ENCODE measurements at regions not wholly inside any gene's neighbourhood (a gene's known extent, or its start where the extent isn't known, plus 50 kb on each side); places are given as distances from the start of the nearest gene placed in this dataset.
"Not testable (repeated sequence)": the region's sequence is repeated elsewhere in the genome, so short reads cannot be mapped to it uniquely, and the experiment has no call there.

DNA sequence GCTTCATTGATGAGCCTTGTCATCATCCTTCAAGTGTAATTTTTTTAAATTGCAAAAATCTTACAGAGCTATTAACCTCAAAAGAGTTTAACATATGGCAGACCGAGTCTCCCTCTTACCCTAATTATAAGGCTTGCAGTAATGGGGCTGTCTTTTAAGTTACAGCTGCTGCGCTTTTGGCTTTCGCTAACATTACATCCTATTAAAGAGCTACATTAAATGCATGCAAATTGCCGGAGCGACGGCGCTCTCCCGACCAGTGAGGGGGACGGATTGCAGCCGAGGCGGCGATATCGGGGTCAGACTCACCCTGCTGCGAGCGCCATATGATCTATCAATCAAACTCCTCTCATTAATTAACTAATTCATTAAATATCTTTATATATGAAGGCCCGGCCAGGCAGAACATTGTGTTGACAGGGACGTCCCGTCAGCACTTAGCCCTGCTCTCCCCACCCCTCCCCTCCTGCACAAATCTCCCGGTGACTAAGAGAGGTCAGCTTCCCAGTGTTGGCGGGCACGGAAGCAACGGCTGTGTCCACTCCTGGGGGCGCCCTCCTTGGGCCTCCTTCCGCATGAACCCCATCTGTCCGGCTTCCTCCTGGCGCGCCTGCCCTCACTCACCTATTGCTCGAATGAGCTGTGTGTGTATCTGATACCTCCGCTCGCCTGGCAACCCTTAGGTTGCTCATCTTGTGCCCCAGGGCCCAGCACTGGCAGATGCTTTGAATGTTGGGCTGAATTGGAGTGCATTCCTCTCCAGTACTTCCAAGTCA is 156.0 kb upstream of the CADM1 start:
- DNase-seq (ENCODE audit: low read depth): no peak

DNA sequence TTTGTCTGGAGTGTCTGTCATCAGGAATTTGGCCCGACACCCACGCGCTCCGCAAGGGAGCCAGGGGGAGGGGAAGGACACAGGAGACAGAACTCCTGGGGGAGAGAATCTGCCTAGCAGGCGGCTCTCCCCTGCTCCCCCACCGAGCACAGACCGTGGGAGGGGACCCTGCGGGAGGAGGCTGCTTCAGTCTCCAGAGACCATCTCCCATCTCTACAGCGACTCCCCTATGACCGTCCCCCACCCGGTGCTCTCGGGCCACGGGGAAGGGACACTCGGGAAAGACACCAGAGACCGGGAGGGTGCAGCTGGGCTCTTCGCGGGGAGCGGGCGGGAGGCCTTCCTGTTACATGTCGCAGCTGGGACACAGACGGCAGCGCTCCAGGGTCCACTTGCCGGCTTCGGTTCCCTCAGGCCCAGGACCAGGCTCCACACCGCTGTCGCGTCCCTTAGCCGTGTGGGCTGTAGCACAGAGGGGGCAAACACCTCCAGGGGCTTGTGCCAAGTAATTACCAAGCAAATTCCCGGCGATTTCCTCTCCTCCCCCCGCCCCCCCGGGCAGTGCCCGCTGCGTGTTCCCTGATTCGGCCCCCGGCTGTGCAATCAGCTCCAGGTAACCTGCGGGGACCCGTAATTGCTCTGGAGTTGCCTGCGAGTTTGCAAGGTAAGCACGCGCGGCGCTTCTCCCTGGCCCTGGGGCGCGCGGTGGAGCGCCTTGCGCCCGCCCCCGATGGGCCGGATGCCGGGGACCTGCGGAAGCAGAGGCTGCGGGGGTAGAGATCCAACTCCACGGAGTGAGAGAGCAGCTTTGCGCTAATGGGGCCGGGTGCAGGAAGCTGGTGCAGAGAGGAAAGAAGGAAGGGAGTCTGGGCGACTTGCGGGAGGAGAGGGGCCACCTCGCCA is 155.1 kb upstream of the CADM1 start:
- no peak for DNase-seq (ENCODE audit: low read depth)
- H3K4me3 ChIP-seq (ENCODE audit: low read depth, low read length): peak overlapping the region; percentile 37

More for the DNA sequence above, 156.0 kb upstream of the CADM1 start:
- H3K4me3 ChIP-seq (ENCODE audit: low read depth, low read length): peak overlapping the region; percentile 37

DNA sequence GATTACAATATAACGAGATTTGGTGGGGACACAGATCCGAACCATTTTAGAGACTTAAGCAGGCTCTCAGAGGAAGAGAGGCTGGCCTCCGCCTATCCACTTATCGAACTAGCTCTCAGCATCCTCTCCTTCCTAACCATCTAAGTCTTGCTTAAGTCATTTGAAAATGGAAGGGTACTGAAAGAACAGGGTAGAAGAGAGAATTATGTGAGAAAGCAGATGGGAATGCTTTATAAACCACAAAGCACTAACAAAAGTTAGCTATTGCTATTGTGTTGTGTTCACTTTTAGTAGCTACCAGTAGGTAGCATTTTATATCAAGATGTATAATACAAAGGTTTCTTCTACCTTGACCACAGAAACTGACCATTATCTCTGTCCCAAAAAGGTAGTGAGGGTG is 153.4 kb upstream of the CADM1 start:
- DNase-seq (ENCODE audit: low read depth): no peak
- H3K4me3 ChIP-seq (ENCODE audit: low read depth, low read length): no peak overlapping the region

DNA sequence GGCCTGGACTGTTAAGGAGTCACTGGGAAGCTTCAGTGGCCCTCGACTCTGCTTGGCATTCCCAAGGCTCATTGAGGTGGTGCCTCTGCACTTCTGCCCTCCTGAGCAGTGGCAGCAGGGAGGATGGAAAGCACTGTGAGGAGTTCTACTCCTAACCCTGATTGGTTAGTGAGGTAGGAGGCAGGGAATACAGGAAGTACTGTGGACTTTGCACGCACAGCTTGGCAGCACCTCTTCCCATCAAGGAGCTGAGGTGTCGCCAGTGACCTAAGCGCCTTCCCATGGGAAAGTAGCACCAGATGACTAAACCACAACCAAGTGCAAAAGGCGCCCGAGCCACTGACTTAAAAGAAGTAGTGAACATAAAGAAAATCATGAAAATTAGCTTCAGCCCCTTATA is 152.5 kb upstream of the CADM1 start:
- H3K4me3 ChIP-seq (ENCODE audit: low read depth, low read length): no peak overlapping the region
- no peak for DNase-seq (ENCODE audit: low read depth)

DNA sequence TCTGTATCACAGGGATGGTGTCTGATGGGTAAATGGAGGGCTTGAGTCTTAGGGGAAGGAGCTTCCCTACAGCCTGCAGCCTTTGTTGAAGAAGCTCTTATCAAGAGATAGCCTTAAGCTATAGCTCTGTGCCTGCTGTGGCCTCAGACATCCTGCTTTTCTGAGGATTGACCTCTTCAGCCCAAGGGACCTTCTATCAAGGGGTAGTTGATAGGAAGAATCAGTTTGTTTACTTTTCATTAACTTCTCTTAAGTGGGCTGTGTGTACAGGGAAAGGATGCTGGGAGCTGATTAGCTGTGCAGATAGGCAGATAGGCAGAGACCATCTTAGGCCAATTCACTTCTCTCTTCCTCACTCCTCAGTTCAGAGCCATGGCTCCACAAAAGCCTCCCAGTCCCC is 151.8 kb upstream of the CADM1 start:
- DNase-seq (ENCODE audit: low read depth): no peak
- no peak overlapping the region for H3K4me3 ChIP-seq (ENCODE audit: low read depth, low read length)

DNA sequence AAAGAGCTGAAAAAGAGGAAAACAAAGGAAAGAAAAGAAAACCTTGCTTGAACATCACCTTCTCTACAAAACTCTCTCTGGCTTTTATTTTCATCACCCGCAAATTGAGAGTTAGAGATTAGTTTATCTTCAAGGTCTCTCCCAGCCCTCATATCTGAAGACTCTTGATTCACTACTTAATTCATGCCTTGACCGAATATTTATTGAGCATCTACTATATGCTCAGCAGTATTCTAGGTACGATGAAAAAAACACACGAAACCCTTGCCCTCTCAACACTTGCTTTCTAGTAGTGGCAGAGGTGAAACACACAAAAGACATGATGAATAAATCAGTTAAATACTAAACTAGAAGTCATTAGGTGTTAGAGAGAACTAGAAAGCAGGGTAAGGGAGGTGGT is 150.6 kb upstream of the CADM1 start:
- H3K4me3 ChIP-seq (ENCODE audit: low read depth, low read length): no peak overlapping the region
- no peak for DNase-seq (ENCODE audit: low read depth)

DNA sequence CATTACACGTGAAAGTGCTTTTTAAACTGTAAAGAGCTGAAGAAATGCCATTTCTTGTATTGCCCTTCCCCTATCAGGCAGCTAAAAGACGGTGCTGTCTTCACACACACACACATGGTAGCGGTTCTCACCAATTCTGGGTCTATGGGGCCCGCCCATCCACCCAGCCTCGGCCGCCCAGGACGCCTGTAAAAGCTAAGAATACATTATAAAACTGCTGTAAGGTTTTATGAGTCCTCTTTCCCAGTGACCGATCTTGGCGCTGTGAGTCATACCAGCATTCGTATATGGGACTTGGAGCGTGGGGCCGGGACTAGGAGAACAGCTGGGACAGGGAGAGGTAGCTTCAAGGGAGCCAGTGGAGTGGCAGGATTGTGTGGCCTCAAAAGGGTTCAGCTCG is 149.7 kb upstream of the CADM1 start:
- DNase-seq (ENCODE audit: low read depth): no peak
- H3K4me3 ChIP-seq (ENCODE audit: low read depth, low read length): no peak overlapping the region

DNA sequence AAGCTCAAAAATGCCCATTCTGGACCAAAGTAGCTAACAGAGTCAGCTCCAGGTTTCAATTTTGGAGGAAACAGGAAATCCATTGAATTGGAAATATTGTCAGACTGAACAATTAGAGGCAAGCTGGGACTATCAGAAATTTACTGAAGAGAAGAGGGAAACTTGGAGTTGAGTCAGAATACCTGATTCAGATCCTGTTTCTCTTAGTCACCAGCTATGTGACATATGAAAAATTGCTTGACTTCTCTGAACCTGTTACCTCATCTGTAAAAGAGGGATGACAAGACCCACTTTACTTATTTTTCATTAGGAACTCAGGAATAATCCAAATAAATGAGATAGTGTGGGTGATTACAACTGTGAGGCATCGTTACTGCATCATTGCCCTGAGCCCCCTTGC is 148.9 kb upstream of the CADM1 start:
- H3K4me3 ChIP-seq (ENCODE audit: low read depth, low read length): no peak overlapping the region
- DNase-seq (ENCODE audit: low read depth): no peak

DNA sequence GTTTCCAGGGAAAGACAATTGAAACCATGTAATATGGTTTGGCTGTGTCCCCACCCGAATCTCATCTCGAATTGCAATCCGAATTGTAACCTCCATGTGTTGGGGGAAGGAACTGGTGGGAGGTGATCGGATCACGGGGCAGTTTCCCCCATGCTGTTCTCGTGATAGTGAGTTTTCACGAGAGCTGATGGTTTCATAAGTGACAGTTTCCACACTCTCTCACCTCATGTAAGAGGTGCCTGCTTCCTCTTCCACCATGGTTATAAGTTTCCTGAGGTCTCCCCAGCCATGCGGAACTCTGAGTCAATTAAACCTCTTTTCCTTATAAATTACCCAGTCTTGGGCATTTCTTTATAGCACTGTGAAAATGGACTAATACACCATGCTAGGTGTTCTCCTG is 148.3 kb upstream of the CADM1 start:
- no peak overlapping the region for H3K4me3 ChIP-seq (ENCODE audit: low read depth, low read length)
- DNase-seq (ENCODE audit: low read depth): no peak

DNA sequence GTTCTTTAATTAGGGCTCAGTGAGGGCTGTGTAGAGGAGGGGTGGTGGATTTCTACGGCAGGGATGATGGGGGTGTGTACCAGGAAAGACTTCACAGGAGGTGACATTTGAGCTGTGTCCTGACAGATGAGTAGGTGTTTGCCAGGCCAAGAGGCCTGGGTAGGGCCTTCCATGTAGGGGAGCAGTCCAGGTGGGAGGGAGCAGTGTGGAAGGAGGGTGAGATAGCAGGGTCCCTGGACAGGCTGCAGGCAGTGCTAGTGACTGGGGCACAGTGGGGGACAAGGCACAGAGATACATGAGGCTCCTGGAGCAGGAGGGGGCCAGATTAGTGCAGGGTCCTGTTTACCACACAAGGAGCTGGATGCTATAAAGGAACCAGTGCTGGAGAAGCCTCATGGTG is 147.9 kb upstream of the CADM1 start:
- no peak overlapping the region for H3K4me3 ChIP-seq (ENCODE audit: low read depth, low read length)
- DNase-seq (ENCODE audit: low read depth): no peak

DNA sequence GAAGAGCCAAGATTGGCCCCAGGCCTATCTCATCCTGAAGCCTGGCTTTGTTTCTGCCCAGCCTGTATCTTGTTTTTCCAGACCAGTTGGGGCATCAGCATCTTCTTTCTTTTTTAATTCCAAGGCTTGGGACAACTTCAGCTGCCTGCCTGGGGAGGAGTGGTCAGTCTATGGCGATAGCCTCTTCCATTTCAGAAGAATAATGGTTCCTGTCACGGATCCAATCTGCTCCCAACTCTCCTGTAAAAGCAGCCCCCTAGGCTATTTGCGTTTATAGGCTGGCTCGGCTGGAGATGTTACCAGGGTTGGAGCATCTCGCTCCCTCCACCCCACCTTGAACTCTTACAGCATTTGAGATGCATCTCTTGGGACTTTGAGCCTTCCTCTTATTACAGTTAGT is 145.2 kb upstream of the CADM1 start:
- no peak overlapping the region for H3K4me3 ChIP-seq (ENCODE audit: low read depth, low read length)
- no peak for DNase-seq (ENCODE audit: low read depth)

DNA sequence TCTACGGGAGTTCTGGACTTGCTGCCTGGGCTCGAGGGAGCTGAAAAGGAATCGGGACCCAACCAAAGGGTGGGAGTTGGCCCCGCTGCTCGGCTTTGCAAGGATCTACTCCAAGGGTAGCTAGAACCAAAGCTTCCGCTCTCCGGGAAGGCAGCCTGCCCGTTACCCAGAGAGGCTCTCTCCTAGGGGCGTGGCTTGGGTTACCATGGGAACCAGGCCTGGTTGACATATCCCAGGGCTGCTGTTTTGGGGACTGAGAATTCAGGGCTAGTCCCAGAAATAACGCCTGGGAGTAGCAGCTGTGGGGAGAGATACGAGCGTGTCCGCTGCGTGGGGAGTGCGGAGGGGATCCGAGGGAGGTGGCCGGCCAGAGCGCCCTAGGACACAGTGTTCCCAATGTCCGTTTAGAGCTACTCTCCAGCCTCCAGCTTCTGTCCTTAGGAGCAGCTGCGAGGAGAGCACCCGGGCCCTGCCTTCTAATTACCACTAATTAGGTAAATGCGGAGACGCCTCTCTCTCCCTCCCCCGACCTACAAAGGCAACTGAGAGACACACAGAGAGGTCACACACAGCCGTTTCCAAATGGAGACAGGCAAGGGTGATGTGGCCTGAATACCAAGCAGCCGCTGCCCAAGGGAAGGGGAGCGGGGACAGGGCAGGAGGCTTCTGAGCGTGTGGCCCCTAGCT is 141.6 kb upstream of the CADM1 start:
- DNase-seq (ENCODE audit: low read depth): no peak
- no peak overlapping the region for H3K4me3 ChIP-seq (ENCODE audit: low read depth, low read length)

DNA sequence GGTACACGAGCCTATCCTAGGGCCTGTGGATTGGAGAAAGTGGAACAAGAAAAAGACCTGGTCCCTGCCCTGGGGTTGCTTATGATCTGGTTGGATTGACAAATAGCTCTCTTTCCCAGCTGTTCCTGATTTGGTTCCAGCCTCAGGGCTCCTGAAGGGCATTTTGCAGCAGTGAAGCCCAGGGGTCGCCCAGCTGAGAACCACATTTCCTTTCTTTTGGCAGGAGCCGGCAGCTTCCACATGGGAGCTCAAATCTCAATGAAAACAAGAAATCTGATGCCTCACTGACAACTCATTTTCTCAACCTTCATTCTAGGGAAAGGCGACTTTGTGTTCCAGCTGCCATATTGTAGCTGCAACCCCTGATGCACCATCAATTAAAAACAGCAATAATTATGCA is 140.6 kb upstream of the CADM1 start:
- no peak overlapping the region for H3K4me3 ChIP-seq (ENCODE audit: low read depth, low read length)
- no peak for DNase-seq (ENCODE audit: low read depth)

DNA sequence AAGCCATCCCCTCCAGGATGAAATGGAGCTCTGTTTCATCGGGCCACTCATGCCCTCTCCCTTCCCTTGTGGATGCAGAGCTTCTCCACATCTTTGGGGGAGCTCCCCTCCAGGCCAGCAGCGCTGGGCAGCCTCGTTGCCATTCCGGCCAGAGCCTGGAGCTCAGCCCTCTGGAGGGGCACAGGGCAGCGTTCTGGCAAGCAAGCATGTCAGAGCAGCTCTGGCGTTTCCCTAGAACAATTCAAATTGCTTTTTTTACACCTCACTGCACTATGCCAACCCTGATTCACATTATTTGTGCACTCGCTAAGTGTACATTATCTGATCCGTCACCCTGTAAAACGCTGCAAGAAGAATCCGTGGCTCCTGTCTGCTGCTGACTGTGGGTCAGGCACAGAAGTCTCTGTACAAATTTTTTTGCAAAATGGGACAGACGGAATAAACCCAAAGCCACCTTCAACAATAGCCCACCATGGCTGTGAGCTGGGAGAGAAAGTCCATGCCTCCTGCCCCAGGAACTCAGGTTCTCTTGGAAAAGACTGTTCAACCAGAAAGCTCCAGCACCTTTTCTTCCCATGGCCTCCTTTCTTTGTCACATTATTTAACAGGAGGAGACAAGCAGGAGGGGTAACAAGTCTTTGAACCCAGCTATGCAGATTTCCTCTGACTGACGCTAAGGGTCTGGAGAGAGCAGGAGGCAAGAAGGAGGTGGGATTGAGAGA is 139.5 kb upstream of the CADM1 start:
- no peak for DNase-seq (ENCODE audit: low read depth)
- H3K4me3 ChIP-seq (ENCODE audit: low read depth, low read length): no peak overlapping the region

DNA sequence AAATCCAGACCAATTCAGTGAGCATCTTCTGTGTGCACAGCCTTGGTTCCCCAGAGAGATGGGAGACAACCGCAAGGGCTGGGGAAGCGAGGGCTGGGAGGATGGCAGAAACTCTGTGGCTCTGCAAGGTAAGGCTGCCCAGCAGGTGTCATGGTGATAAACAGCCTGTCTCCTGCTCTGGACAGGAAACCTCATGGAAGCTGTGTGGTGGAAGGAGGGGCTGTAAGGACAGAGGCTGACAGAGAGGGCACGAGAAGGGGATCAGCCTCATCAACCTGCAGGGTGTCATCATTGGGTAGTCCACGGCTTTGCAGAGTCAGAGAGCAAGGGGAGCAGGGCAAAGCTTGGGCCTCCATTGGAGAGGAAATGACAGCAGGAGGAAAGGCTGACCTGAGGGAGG is 138.4 kb upstream of the CADM1 start:
- DNase-seq (ENCODE audit: low read depth): no peak
- H3K4me3 ChIP-seq (ENCODE audit: low read depth, low read length): no peak overlapping the region

DNA sequence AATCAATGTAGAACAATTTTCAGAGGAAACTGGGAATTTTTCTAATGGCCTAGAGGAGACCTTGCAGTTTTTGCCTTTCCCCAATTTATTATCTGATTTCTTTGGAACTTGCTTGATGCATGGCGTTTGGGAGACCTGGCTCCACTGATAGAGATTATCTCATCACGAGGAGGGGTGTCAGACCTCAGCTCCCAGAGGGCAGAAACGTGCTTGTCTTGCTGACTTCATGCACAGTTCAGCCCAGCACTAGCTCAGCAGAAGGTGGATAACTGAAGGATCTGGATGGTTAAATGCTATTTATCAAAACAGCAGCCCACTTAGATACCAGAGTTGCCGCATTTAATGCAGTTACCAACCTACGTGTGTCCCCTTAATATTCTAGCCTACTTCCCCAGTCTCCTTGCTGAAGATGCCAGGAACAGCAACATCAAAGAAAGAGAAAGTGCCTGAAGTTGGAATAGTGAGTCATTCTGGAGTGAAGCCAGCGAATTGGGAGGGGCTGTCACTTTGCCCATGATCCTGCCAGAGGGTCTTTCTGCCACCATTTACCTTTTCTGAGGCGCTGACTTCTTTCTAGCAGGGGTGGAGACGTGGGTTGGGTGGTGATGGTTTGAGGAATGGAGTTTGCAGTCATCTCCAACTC is 133.5 kb upstream of the CADM1 start:
- DNase-seq (ENCODE audit: low read depth): no peak
- no peak overlapping the region for H3K4me3 ChIP-seq (ENCODE audit: low read depth, low read length)

DNA sequence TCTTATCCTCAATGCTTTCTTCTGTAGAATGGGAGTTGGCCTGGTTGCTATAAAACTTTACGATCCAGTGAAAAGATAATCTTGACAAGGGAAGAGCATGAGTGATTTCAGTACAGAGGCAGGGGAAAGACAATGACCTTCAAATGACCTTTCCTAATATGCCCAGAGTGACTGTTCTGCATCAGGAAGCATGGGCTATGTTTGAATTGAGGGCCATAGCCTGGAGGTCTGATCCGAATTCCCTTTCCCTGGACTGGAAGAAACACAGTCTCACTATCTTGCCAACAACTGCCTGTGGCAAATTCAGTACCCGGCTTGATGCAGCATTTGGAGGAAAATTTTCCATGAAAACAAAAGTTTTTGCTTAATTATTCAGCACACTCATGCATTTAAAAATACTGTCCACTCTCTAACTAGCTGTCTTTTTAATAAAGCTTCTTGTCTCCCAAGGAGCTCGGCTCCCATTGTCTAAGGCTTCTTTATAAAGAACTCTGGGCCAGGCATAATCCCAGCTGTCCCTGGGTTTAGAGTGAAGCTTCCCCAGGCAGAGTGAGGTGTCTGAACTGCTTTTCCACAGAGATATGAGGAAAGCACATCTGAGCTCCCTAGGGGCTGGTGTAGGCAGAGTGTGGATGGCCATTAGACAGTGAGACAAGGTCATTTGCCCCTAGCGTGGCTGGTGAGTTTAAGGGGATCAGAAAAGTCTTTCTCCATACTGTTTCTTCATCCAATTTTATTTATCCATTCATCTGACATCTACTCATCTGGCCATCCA is 132.7 kb upstream of the CADM1 start:
- H3K4me3 ChIP-seq (ENCODE audit: low read depth, low read length): no peak overlapping the region
- no peak for DNase-seq (ENCODE audit: low read depth)

DNA sequence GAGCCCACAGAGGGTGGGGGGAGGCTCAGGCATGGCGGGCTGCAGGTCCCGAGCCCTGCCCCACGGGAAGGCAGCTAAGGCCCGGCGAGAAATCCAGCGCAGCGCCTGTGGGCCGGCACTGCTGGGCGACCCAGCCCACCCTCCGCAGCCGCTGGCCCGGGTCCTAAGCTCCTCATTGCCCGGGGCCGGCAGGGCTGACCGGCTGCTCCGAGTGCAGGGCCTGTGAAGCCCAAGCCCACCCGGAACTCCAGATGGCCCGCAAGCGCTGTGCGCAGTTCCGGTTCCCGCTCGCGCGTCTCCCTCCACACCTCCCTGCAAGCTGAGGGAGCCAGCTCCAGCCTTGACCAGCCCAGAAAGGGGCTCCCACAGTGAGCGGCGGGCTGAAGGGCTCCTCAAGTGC is 129.8 kb upstream of the CADM1 start:
- H3K4me3 ChIP-seq (ENCODE audit: low read depth, low read length); DNase-seq (ENCODE audit: low read depth): not testable (repeated sequence)

DNA sequence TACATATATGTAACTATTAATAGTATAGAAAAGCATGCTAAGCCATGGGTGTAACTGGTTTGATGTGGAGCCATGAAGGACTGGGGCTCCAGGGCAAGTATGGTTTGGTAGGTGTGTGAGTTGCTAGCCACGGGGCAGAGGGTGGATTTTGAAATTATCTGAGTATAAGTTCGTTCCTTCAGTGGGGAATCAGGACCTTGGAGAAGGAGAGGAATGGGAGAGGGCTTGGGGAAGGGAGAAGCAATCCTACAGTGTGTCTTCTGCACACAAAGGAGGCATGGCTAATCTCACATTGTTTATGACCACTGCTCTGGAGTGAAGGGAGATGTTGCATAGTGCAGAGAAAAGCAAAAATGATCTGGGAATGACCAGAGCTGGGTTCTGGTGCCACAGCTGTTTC is 127.8 kb upstream of the CADM1 start:
- DNase-seq (ENCODE audit: low read depth): no peak
- H3K4me3 ChIP-seq (ENCODE audit: low read depth, low read length): no peak overlapping the region
